HepG2 (cell line): ENCODE measurements at regions not wholly inside any gene's neighbourhood (a gene's known extent, or its start where the extent isn't known, plus 50 kb on each side); places are given as distances from the start of the nearest gene placed in this dataset.

Experiments used
- ATAC-seq: fragments of 200-7000 bp; cut with Tn5 transposase; 3 replicates; pipeline ENCODE4 v1.9.1; 2020; ENCODE audit warnings: mild to moderate bottlenecking, moderate library complexity
- BruUV-seq: library from RNA; stranded (reverse); fragments of 400-500 nt; replicated peaks from 2 replicates; lab custom pipeline; 2021; lab: Mats Ljungman, UMichigan
- CTCF ChIA-PET: fragments of 300-600 bp; formaldehyde crosslinking; extraction: SDS; loops from one replicate; lab custom pipeline; 2021; ENCODE audit warnings: low total read pairs, inconsistent platforms, low intra/inter-chr PET ratio; lab: Yijun Ruan, JAX
- POLR2A ChIA-PET: fragments of 350-600 bp; sonication (Branson Sonifier 250); formaldehyde crosslinking; loops from one replicate; lab custom pipeline; 2020; ENCODE audit warnings: antibody characterized with exemption, inconsistent platforms; lab: Yijun Ruan, JAX
- DNase-seq: peaks from one replicate; pipeline ENCODE4 v3.0.0-alpha.2; 2015; ENCODE audit warnings: low spot score
- FAIRE-seq: peaks from 3 replicates; lab custom pipeline; 2011; peaks lifted over from hg19 to GRCh38; lab: Jason Lieb, UNC
- H2AFZ ChIP-seq: one replicate; pipeline ENCODE4 v1.6.1; 2011; ENCODE audit warnings: low read length, inconsistent platforms
- H3K27ac ChIP-seq: fragments of 300-600 bp; 3 replicates; pipeline ENCODE4 v1.8.0; 2011; ENCODE audit warnings: mixed run types, mild to moderate bottlenecking, mixed read lengths, low read length, inconsistent platforms; ENCODE audit not compliant: insufficient read depth; ENCODE audit errors: extremely low read length
- H3K27me3 ChIP-seq, 2 experiments: fragments of 200-600 bp in 1 of 2; 2 replicates in 1 of 2; 3 replicates in 1 of 2; pipeline versions ENCODE4 v1.6.0 to v1.8.0; 2011; ENCODE audit warnings: low read length in 2 of 2, mild to moderate bottlenecking in 2 of 2, moderate library complexity in 2 of 2, inconsistent platforms in 1 of 2; ENCODE audit not compliant: insufficient read depth in 2 of 2, control insufficient read depth in 1 of 2
- H3K36me3 ChIP-seq, 2 experiments: fragments of 200-600 bp in 1 of 2; replicated peaks in 1 of 2; 2 replicates in 1 of 2; 3 replicates in 1 of 2; pipeline versions ENCODE4 v1.5.1 to v1.8.0; 2011; ENCODE audit warnings: low read length in 2 of 2, inconsistent platforms in 1 of 2; ENCODE audit not compliant: insufficient read depth in 2 of 2, control insufficient read depth in 1 of 2
- H3K4me1 ChIP-seq: 2 replicates; pipeline ENCODE4 v1.5.1; 2012; ENCODE audit warnings: low read length, inconsistent platforms; ENCODE audit not compliant: insufficient read depth
- H3K4me2 ChIP-seq: 2 replicates; pipeline ENCODE4 v1.6.0; 2011; ENCODE audit warnings: low read depth, low read length, inconsistent platforms
- H3K4me3 ChIP-seq, 3 experiments: fragments of 200-600 bp in 1 of 3; sonication (generic), shearing (Covaris generic) in 1 of 3; replicated peaks in 1 of 3; 2 replicates each; pipeline ENCODE4 v1.5.1; 2011 to 2016; ENCODE audit warnings: low read length in 3 of 3, inconsistent platforms in 2 of 3, low read depth in 2 of 3, mild to moderate bottlenecking in 2 of 3, control low read depth in 1 of 3, mixed read lengths in 1 of 3; ENCODE audit not compliant: insufficient read depth in 1 of 3
- H3K79me2 ChIP-seq: one replicate; pipeline ENCODE4 v1.6.1; 2011; ENCODE audit warnings: low read length, inconsistent platforms; ENCODE audit not compliant: insufficient read depth
- H3K9ac ChIP-seq: 2 replicates; pipeline ENCODE4 v1.6.0; 2011; ENCODE audit warnings: mild to moderate bottlenecking, low read depth, low read length, inconsistent platforms; ENCODE audit not compliant: insufficient read depth
- H3K9me3 ChIP-seq: 2 replicates; pipeline ENCODE4 v1.5.1; 2012; ENCODE audit warnings: mild to moderate bottlenecking, low read length
- H4K20me1 ChIP-seq: 2 replicates; pipeline ENCODE4 v1.6.0; 2011; ENCODE audit warnings: inconsistent platforms, mild to moderate bottlenecking, low read length, moderate library complexity; ENCODE audit not compliant: insufficient read depth
- SIN3A ChIP-seq: IDR thresholded peaks from 2 replicates; pipeline ENCODE4 v1.6.1; 2011; ENCODE audit warnings: low read depth, mild to moderate bottlenecking, control low read depth, low read length, borderline replicate concordance
- SMARCC2 ChIP-seq: fragments of 450-650 bp; IDR thresholded peaks from 2 replicates; pipeline ENCODE4 v1.6.1; 2017; ENCODE audit warnings: antibody characterized with exemption, mild to moderate bottlenecking
- SP2 ChIP-seq: sonication (generic); formaldehyde crosslinking; IDR thresholded peaks from 2 replicates; pipeline ENCODE4 v1.5.1; 2020; ENCODE audit warnings: mild to moderate bottlenecking, missing genetic modification reagents
- ZNF17 ChIP-seq: sonication (generic); formaldehyde crosslinking; IDR thresholded peaks from 2 replicates; pipeline ENCODE4 v1.5.0; 2020; ENCODE audit warnings: mild to moderate bottlenecking, missing genetic modification reagents
- ZNF207 ChIP-seq: fragments of 450-650 bp; IDR thresholded peaks from 2 replicates; pipeline ENCODE4 v1.6.1; 2016; ENCODE audit warnings: antibody characterized with exemption, borderline replicate concordance
- ZNF549 ChIP-seq: sonication (generic); formaldehyde crosslinking; IDR thresholded peaks from 2 replicates; pipeline ENCODE4 v1.5.0; 2020; ENCODE audit warnings: missing genetic modification reagents
- ZNF720 ChIP-seq: sonication (generic); formaldehyde crosslinking; IDR thresholded peaks from 2 replicates; pipeline ENCODE4 v1.4.0; 2020; ENCODE audit warnings: missing genetic modification reagents
- ZNF790 ChIP-seq: sonication (generic); formaldehyde crosslinking; IDR thresholded peaks from 2 replicates; pipeline ENCODE4 v1.8.0; 2022; ENCODE audit warnings: missing genetic modification reagents, mild to moderate bottlenecking, borderline replicate concordance
- WGBS: methylation state at CpG from one replicate; pipeline ENCODE4 v1.1.6; 2017; ENCODE audit warnings: low lambda C conversion rate; 5-methylcytosine and 5-hydroxymethylcytosine counted together
- in situ Hi-C: cut with HindIII; loops from 2 replicates; pipeline ENCODE4 v1.10.0; 2017; ENCODE audit warnings: low pct_unique_long_range_greater_than_20kb; ENCODE audit not compliant: extremely low pct_ligation_motif_present
- intact Hi-C: fragments of 100-400 bp; cut with micrococcal nuclease; formaldehyde crosslinking; loops from one replicate; pipeline ENCODE4 v1.10.0; 2022; ENCODE audit not compliant: unreplicated experiment
- TF ChIP-seq, protein P1 (sequence below): sonication (generic); formaldehyde crosslinking; IDR thresholded peaks from 2 replicates; pipeline ENCODE4 v1.4.0; 2020; ENCODE audit warnings: missing genetic modification reagents
- TF ChIP-seq, protein P2 (sequence below): sonication (generic); formaldehyde crosslinking; IDR thresholded peaks from 2 replicates; pipeline ENCODE4 v1.4.0; 2020; ENCODE audit warnings: mild to moderate bottlenecking, missing genetic modification reagents

DNA sequence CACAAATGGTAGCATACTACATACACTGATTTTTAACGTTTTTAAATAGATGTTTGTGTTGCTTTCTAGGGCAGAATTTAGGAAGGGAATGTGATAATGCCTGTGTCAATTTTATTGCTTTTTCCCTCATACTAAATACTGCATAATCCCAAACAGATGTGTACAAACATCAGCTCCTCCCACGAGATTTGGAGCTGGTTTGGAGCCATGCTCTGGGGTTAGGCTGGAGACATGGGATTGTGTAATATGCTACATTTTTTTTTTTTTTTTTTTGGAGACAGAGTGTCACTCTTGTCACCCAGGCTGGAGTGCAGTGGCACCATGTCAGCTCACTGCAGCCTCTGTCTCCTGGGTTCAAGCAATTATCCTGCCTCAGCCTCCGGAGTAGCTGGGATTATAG, 80.1 kb downstream of the EBLN2 start:
- TF ChIP-seq, protein P1, sequence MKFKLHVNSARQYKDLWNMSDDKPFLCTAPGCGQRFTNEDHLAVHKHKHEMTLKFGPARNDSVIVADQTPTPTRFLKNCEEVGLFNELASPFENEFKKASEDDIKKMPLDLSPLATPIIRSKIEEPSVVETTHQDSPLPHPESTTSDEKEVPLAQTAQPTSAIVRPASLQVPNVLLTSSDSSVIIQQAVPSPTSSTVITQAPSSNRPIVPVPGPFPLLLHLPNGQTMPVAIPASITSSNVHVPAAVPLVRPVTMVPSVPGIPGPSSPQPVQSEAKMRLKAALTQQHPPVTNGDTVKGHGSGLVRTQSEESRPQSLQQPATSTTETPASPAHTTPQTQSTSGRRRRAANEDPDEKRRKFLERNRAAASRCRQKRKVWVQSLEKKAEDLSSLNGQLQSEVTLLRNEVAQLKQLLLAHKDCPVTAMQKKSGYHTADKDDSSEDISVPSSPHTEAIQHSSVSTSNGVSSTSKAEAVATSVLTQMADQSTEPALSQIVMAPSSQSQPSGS (CRISPR knock-in tag) = no peak
- TF ChIP-seq, protein P2, sequence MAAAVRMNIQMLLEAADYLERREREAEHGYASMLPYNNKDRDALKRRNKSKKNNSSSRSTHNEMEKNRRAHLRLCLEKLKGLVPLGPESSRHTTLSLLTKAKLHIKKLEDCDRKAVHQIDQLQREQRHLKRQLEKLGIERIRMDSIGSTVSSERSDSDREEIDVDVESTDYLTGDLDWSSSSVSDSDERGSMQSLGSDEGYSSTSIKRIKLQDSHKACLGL (CRISPR knock-in tag) = no peak
- TF ChIP-seq ZNF207 (no peak), ZNF549 (CRISPR knock-in tag) (no peak), SP2 (no peak), ZNF790 (CRISPR knock-in tag) (no peak), ZNF17 (CRISPR knock-in tag) (no peak), SMARCC2 (no peak), ZNF720 (no peak), SIN3A (no peak)
- TF ChIP-seq, all 625 proteins: peak for 0
- POLR2A ChIA-PET = no interaction called here
- no peak overlapping the region for H2AFZ ChIP-seq

More for the DNA sequence above, 80.1 kb downstream of the EBLN2 start:
- no peaks in the 10 kb centered on the region for H3K27me3 ChIP-seq
- BruUV-seq = no TSS peak
- ATAC-seq = no peak
- H4K20me1 ChIP-seq = no peaks in the 10 kb centered on the region
- no peak overlapping the region for H3K27ac ChIP-seq
- no peak for FAIRE-seq
- 34% methylated on average over 3 of the region's 3 CpGs for WGBS
- CTCF ChIA-PET = no interaction called here
- H3K9ac ChIP-seq = no peak overlapping the region
- no peak overlapping the region for H3K4me2 ChIP-seq
- H3K4me1 ChIP-seq = no peaks in the 10 kb centered on the region
- in situ Hi-C loops (no loop called here), intact Hi-C loops (no loop called here)
- no peak overlapping the region for H3K4me3 ChIP-seq
- DNase-seq = no peak
- no peaks in the 10 kb centered on the region for H3K36me3 ChIP-seq
- no peaks in the 10 kb centered on the region for H3K79me2 ChIP-seq
- H3K9me3 ChIP-seq = no peaks in the 10 kb centered on the region
